ENCODE measurements at regions not wholly inside any gene's neighbourhood (a gene's known extent, or its start where the extent isn't known, plus 50 kb on each side); places are given as distances from the start of the nearest gene placed in this dataset.

DNA sequence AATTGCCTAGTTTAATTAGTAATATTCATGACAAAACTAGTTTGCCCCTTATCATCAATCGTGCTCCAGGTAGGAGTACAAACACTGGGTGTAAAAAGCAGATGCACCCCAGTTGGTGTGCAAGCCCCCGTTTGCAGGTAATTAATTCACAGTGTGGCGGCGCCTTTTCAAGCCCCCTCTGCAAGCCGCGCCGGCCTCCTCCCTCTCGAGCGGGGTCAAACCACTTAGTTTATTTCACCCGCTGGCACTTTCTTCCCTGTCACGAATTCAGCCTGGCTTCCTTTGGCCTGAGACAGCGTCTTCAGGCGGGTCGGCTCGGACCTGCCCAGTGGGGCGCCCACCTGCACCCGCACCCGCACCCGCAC lies 64.7 kb upstream of the MAPRE2 start:
- TF ChIP-seq ARNTL (CRISPR knock-in tag; IDR thresholded peaks at IDR 0.05; ENCODE audit: borderline replicate concordance, low read depth) = no peak
- no peak for TF ChIP-seq ZNF70 (CRISPR knock-in tag; IDR thresholded peaks at IDR 0.05)
- TF ChIP-seq, protein P1, sequence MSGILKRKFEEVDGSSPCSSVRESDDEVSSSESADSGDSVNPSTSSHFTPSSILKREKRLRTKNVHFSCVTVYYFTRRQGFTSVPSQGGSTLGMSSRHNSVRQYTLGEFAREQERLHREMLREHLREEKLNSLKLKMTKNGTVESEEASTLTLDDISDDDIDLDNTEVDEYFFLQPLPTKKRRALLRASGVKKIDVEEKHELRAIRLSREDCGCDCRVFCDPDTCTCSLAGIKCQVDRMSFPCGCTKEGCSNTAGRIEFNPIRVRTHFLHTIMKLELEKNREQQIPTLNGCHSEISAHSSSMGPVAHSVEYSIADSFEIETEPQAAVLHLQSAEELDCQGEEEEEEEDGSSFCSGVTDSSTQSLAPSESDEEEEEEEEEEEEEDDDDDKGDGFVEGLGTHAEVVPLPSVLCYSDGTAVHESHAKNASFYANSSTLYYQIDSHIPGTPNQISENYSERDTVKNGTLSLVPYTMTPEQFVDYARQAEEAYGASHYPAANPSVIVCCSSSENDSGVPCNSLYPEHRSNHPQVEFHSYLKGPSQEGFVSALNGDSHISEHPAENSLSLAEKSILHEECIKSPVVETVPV (CRISPR knock-in tag; IDR thresholded peaks at IDR 0.05) = no peak
- TF ChIP-seq ISL1 (CRISPR knock-in tag; IDR thresholded peaks at IDR 0.05) = no peak
- TF ChIP-seq TOX (CRISPR knock-in tag; IDR thresholded peaks at IDR 0.05; ENCODE audit: borderline replicate concordance) = no peak
- TF ChIP-seq RARB (CRISPR knock-in tag; IDR thresholded peaks at IDR 0.05) = no peak
- no peak for TF ChIP-seq ZFP30 (CRISPR knock-in tag; IDR thresholded peaks at IDR 0.05)
- TF ChIP-seq SNAI2 (CRISPR knock-in tag; IDR thresholded peaks at IDR 0.05) = no peak
- TF ChIP-seq CSDC2 (CRISPR knock-in tag; IDR thresholded peaks at IDR 0.05) = no peak
- TF ChIP-seq, protein P2, sequence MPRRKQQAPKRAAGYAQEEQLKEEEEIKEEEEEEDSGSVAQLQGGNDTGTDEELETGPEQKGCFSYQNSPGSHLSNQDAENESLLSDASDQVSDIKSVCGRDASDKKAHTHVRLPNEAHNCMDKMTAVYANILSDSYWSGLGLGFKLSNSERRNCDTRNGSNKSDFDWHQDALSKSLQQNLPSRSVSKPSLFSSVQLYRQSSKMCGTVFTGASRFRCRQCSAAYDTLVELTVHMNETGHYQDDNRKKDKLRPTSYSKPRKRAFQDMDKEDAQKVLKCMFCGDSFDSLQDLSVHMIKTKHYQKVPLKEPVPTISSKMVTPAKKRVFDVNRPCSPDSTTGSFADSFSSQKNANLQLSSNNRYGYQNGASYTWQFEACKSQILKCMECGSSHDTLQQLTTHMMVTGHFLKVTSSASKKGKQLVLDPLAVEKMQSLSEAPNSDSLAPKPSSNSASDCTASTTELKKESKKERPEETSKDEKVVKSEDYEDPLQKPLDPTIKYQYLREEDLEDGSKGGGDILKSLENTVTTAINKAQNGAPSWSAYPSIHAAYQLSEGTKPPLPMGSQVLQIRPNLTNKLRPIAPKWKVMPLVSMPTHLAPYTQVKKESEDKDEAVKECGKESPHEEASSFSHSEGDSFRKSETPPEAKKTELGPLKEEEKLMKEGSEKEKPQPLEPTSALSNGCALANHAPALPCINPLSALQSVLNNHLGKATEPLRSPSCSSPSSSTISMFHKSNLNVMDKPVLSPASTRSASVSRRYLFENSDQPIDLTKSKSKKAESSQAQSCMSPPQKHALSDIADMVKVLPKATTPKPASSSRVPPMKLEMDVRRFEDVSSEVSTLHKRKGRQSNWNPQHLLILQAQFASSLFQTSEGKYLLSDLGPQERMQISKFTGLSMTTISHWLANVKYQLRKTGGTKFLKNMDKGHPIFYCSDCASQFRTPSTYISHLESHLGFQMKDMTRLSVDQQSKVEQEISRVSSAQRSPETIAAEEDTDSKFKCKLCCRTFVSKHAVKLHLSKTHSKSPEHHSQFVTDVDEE (CRISPR knock-in tag; IDR thresholded peaks at IDR 0.05) = no peak
- TF ChIP-seq, protein P3, sequence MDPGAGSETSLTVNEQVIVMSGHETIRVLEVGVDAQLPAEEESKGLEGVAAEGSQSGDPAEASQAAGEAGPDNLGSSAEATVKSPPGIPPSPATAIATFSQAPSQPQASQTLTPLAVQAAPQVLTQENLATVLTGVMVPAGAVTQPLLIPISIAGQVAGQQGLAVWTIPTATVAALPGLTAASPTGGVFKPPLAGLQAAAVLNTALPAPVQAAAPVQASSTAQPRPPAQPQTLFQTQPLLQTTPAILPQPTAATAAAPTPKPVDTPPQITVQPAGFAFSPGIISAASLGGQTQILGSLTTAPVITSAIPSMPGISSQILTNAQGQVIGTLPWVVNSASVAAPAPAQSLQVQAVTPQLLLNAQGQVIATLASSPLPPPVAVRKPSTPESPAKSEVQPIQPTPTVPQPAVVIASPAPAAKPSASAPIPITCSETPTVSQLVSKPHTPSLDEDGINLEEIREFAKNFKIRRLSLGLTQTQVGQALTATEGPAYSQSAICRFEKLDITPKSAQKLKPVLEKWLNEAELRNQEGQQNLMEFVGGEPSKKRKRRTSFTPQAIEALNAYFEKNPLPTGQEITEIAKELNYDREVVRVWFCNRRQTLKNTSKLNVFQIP (CRISPR knock-in tag; IDR thresholded peaks at IDR 0.05; ENCODE audit: borderline replicate concordance, low read depth) = no peak

Data from SK-N-SH treated with all-trans-retinoic acid at 6 μM for 48 hours (cell line).